ENCODE measurements at regions not wholly inside any gene's neighbourhood (a gene's known extent, or its start where the extent isn't known, plus 50 kb on each side); places are given as distances from the start of the nearest gene placed in this dataset.
"Not testable (repeated sequence)": the region's sequence is repeated elsewhere in the genome, so short reads cannot be mapped to it uniquely, and the experiment has no call there.

- not testable (repeated sequence) for FAIRE-seq
Observed at GRCh38 chrX:137884813-137885212, 318.9 kb downstream of the ZIC3 start.

DNA sequence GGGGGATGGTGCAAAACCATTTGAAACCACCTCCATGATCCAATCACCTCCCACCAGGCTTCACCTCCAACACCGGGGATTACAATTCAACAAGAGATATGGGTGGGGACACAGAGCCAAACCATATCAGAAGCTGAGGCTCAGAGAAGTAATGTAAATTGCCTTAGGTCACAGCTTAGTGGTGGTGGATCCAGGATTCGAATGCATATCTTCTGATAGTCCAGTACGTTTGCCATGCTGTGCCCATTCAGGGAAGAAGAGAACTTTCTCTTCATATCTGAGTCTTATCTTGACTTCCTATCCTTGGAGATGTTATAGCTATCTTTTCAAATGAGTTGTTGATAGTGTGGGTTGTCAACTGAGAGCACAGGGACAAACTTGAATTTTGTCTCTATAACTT is 325.5 kb downstream of the ZIC3 start:
- no peak for FAIRE-seq

DNA sequence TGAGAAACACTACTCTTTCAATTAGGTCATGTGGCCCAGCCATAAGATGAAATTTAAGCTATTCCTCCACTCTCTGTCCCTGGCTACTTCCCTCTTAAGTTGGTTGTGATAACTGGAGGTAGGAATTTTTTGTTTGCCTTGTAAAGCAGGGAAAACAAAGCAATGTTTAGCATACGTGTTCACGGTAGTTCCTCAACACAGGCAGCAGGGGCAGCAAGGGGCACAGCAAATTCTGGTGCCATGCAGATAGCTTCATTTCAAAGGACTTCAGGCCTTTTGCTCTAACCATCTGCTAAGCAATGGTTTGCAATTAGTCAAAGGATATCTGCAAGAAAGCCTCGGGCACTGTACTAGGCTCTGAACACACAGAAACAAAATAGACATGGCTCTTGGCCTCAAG is 330.2 kb downstream of the ZIC3 start:
- FAIRE-seq = no peak

DNA sequence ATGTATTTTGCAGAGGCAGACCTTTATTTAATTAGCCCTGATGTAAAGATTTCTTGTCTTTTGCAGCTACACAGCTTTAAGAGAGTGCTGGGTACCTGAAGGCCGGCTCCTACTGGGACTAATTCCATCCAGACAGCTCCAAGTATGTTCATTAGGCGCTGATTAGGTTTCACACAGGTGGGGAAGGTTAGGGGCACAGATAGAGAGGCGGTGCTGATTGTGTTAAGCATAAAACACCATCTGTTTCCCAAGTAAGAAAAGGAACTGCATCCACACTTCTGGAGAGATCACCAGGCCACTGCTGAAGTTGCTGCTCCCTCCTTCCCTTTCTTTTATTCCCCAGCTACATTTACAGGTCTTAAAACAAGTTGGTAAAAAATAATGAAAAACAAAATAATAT is 349.5 kb downstream of the ZIC3 start:
- FAIRE-seq = no peak

GRCh38 chrX:137916090-137916746 is 350.3 kb downstream of the ZIC3 start:
- no peak for FAIRE-seq

DNA sequence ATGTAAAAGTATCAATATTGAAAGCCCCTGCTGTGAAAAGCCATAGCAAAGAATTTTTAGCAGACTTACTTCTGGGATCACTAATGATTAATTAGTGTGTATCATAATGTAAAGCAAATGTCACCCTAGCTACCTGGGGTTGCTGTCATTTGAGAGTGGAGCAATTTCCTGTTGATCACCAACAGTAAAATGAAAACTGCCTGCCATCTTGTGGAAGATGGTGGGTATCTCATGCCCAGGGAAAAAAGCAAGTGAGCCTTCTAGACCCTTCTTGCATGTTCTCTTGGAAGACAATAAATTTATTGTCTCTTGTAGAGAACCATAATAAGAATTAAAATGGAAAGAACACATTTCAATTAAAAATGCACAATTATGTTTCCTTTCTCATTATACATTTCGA is 360.2 kb downstream of the ZIC3 start:
- no peak for FAIRE-seq

DNA sequence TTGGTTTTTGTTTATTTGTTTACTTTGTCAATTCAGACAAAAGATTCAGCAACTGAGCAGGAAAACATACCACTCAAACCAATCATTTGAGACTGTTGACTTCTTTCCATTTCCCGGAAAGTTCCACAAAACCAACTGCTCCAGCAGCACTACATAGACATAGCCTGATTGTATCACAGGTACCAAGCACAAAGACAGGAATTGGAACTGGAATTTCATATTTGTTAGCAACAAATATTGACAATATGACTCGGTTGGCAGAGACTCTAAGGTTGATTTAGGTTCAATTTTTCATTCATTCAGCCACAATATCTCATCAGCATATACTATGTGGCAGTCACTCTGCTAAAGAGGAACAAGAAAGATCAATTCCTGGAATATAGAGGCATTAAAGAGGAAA is 364.0 kb downstream of the ZIC3 start:
- no peak for FAIRE-seq

GRCh38 chrX:137930533-137930932 is 364.6 kb downstream of the ZIC3 start:
- no peak for FAIRE-seq

DNA sequence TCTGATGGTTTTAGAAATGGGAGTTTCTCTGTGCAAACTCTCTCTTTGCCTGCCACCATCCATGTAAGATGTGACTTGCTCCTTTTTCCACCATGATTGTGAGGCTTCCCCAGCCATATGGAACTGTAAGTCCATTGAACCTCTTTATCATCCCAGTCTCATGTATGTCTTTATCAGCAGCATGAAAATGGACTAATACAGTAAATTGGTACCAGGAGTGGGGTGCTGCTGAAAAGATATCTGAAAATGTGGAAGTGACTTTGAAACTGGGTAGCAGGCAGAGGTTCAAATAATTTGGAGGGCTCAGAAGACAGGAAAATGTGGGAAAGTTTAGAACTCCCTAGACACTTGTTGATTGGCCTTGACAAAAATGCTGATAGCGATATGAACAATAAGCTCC is 368.3 kb downstream of the ZIC3 start:
- FAIRE-seq = not testable (repeated sequence)

DNA sequence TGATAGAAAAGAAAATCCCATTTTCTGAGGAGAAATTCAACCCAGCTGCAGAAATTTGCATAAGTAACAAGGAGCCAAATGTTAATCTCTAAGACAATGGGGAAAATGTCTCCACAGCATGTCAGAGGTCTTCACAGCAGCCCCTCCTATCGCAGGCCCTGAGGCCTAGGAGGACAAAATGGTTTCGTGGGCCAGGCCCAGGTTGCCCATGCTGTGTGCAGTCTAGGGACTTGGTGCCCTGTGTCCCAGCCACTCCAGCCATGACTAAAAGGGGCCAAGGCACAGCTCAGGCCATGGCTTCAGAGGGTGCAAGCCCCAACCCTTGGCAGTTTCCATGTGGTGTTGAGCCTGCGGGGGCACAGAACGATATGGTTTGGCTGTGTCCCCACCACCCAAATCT is 369.0 kb downstream of the ZIC3 start:
- FAIRE-seq = not testable (repeated sequence)

GRCh38 chrX:137945470-137945869 is 379.5 kb downstream of the ZIC3 start:
- FAIRE-seq = no peak

GRCh38 chrX:137969191-137969590 is 403.3 kb downstream of the ZIC3 start:
- FAIRE-seq = no peak

DNA sequence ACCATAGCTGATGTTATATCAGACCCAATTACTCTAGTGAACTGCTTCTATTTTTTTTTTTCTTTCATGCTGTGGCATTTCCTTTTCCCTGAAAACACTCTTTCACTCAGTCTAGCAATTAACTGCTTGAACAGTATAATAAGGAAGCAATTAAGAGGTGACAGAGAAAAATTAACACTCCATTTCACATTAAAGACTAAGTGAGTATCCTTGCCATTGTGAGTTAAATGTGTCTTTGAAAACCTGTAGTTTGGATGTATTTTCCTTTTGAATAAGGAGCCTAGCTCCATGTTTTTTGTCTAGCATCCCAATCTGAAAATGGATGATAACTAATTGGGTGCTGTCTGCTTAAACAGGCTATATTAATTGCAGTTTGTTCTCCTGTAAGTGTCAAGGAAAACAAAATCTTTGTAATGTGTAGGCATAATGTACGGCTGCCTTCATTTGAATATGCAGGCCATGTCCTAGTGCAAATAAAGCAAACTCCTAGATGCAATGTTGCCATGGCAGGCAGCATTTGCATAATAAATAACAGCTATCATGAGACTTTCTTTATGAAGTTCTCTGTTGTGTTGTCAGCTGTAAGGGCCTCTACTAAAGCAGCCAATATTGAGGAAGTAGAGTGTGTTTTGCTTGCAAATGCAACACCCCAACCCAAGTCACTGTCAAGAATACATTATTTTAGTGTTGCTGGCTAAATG is 416.7 kb downstream of the ZIC3 start:
- no peak for FAIRE-seq

DNA sequence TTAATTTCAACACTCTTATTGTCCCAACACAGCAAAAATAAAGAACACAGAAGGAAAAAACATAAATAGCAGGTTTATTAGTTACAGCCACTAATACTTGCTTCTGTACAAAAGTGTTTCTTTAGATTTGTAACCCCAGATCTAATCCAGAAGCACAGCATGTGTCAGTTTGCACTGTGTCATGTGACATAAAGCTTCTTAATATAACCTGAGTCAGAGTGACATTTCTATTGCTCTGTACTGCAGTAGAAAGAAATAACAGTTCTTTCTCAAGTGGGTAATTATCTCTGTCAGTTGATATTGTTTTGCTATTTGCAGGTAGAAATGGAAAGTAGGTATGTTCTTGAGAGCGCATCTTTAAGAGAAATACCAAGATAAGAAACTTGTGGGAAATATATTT is 422.5 kb downstream of the ZIC3 start:
- no peak for FAIRE-seq

DNA sequence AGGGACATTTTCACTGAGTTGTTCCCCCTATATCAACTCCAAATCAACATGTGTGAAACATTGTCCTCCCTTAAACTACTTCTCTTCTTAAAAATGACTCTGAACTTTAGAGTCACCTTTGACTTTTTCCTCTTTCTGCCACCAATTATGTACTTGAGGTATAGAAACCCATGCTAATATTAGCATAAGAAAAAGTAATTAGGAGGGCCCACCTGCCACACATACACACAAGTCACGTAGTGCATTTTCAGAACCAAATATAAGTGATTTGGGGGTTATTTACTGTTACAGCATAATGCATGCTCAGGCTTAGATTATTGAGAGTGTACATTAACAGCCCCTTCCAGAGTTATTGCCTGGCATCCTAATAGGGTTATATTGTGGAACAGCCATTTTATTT is 432.7 kb downstream of the ZIC3 start:
- FAIRE-seq = no peak

- FAIRE-seq = no peak
Observed at GRCh38 chrX:137999071-137999470, 433.1 kb downstream of the ZIC3 start.

DNA sequence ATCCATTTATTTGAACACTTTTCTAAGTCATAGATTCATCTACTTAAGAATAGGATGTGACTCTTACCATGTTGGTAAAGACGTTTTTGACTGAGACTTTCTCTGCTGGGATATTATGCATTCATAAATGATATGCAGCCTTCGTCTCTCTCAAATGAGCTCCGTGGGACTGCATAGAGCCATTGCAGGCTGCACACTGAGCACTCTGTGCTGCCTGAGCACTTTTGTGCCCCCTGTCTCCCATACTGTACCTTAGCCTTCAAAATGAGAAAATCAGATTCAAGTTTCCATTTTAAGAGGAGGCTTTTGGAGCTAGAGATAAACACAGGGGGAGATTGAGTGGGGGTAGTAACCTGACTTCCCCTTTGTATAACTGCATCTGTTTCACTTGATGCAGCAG is 433.6 kb downstream of the ZIC3 start:
- FAIRE-seq = no peak

DNA sequence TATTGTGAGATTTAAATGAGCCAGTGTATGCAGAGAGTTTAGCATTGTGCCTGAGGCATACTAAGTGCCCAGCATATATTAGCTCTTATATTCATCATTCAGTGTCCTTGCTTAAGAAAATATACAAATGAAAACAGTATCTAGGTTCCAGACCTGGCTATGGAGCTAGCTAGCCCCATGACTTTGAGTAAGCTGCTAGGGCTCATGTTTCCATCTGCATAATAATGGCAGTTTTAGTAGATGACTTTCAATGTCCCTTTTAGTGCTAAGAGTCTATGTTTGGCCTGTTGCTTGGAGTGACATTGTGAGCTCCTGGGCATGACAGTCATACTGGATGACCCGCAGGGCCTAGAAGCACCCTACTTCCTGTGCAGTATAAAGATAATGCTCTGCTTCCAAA is 435.3 kb downstream of the ZIC3 start:
- no peak for FAIRE-seq

DNA sequence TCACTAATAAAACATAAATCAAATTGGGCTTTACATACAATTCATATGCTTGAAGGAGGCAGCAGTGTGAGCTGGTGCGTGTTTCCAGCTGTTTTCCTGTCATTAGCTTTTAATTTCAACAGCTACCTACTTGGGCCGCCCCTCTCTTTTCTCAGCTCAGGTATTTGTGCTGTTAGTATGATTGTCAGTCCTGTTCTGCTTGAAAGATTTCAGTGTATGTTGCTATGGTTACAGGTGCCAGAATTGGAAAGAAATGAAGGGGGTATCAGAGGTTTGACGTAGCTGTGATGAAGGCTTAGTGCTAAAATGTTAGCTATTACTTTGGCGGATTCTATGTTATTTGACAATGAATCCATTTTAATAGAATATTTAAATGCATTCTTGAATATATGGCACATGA is 440.3 kb downstream of the ZIC3 start:
- no peak for FAIRE-seq

DNA sequence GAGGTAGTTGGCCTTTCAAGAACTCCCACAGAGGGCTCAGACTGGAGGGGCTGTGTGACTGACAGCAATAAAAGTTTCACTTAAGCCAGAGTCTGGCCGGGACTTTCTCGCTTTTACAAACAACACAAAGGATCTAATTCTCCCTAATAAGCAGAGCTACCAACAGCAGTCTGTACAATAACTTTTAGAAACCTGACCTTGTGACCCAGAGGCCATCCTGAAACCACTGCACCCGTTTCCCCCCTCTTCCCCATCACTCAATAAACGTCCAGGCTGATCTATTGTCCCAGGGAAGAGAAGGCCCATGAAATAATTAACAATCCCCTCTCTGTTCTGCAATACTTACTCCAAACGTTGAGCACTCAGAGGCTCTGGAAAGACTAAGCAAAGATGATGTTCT is 442.4 kb downstream of the ZIC3 start:
- FAIRE-seq = no peak

DNA sequence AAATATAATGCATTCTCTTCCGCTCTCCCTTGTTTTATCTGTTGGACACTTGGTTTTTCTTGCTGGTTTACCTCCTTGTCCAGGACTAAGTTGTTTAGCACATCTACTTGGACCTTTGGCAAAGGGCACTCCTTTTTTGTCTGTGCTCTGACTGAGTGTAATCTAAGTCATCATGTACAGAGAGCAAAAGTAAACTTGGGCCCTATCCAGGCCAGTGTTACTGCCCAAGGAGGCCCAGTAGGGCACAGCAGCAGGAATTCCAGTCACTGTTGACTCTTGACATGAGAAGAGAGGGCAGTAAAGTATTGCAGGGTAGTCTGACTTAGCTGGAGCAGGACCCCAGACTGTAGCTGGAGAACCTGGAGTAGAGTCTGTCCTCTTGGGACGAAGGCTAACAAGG is 445.5 kb downstream of the ZIC3 start:
- FAIRE-seq = no peak

DNA sequence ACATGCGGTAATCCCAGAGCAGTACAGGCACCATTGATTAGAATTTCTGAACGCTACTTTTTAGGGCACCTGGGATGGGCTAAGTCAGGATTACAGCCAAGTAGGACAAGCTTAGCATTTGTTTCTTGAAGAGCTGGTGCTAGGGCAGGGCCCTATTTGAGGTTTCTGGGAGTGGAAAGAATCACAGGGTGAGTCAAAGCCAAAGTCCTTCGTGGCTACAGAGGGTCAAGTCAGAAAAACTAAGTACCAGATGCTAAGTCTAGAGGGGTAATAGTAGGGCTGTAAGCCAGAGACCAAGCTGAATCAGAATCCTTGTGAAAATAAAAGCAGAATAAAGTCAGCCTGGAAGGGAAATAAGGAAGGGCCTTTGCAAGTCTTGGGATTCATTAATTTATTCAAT is 448.6 kb downstream of the ZIC3 start:
- no peak for FAIRE-seq

DNA sequence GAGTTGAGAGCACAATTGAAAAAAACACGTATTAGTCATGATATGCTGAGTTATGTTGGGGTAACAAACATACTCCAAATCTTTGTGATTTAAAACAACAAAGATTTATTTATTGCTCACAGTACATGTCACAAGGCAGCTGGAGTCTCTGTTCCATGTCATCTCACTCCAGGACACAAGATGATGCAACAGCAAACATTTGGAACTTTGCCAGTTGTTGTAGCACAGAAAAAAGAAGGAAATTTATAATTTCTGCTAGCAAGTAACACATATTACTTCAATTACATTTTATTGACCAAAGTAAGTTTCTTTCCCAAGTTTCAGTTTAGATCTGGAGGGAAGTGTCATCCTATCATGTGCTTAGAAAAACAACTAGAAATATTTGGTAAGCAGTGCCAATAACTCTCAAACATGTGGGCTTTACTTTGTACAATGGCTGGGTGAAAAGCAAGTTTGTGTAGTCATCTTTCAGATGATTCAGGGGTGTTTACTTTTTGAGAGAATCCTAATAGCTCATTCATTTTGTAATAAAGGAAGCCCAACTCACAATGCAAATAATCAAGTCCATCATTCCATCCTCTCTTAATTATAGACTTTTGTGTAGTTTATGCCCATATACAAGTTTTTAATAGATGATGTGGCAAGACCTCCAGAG is 452.3 kb downstream of the ZIC3 start:
- no peak for FAIRE-seq

DNA sequence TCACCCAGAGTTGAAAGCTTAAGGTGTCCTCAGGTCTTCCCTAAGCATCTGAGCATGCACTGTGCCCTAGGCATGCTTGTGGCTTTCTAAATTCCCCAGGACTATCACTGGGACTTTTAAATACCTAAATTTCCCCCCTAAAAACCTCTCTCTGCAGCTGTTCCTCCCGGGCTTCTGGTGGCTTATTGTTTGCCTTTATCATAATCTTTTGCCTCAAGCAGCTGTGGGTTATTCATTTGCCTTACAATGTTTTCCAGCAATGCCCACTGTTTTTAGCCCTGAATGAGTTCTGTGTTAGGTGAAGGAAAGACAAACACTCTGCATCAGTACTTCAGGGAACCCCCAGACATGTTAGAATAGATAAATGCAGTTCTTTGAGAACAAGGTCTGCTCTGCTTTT is 455.0 kb downstream of the ZIC3 start:
- no peak for FAIRE-seq

DNA sequence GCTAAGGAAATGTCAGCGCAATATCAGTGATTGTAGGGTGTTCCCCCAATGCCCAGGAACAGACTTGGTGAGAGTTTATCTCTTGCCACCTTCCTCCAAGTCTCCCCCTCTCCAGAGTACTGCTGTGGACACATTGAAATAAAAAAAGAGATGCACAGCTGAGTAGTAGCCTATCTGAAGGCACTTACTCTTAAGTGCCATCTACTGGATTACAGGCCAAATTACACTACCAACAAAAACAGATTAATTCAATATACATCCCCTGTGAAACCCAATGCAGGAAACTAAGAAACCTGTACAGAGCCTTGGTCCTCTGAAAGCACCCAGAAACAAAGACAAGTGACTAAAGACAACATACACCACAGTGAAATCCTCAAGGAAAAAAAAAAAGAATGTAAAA is 460.3 kb downstream of the ZIC3 start:
- FAIRE-seq = no peak

All from TTC549 (cell line).